DMS153 treated with DMSO at 0.1 percent for 48 hours (cell line): ENCODE measurements at regions not wholly inside any gene's neighbourhood (a gene's known extent, or its start where the extent isn't known, plus 50 kb on each side); places are given as distances from the start of the nearest gene placed in this dataset.

ENCODE experiments used
- DNase-seq: peaks from one replicate; lab custom pipeline; 2025; ENCODE audit not compliant: unreplicated experiment; lab: John Stamatoyannopoulos, UW

DNA sequence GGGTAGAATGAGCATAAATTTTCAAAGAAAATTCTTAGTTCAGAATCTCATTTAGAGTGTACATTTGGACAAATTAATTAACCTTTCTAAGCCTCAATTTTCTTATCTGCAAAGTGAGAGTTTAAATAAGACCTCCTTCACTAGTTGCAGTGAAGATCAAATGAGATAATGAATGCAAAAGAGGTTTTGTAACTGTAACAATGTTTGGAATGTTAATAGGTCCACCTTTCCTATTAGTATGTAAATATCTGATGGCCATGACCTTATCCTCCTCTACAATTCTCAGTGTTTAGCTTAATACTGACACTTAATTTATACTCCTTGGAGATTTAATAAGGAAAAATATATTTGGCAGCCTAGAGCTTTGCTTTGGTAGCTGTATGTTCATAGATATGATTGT lies 138.8 kb downstream of the GABRG1 start:
- no peak for DNase-seq

DNA sequence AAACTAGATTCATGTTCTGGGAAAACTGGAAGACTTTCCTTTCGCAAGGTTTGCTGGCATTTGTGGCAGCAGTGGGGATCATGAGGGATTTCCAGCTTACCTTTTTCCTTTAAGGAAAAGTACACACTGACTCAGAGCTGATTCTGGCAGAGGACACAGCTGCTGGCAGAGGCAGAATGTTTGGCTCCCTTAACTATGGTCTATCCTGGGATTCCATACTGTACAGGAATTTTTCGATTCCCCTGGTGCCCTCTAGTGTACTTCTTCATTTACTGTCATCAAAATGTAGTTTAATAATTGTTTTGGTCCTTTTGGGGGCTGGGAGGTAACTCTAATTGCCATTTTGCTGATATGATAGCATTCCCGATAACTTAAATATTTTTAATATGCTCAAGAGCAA lies 152.7 kb downstream of the GABRG1 start:
- DNase-seq, result no peak

DNA sequence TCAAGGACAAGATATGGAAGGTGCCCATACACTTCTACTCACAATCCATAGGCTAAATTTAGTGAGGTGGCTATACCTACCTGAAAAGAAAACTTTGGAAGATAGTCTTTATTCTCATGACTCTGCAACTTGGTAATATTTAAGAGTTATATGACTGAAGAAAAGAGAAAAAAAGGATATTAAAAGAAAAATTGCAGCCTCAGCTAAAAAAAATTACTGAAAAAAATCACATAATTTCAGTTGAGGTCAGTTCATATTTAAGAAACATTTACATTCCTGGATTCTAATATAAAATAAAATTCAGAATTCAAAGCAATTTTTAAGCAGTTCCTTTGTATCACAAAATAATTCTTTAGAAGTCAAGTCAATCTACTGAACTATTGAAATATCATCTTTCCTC lies 166.5 kb downstream of the GABRG1 start:
- no peak for DNase-seq

DNA sequence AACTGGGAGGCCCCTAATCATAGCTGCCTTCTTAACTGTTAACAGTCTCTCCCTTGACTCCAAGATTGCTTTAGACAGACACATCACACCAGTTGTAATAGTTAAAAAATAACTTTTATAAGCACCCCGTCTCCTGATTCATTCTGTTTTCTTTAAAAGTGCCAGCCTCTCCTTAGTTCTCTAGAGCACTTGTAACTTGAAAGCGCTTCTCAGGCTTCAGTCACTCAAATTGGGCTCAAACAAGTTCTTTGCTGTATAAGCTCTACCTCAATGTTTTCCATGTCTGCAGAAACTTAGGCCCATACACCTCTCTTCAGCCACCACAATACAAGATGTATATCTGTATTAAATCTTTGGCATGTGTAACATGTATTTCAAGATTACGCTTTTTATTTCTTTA lies 169.6 kb downstream of the GABRG1 start:
- no peak for DNase-seq

DNA sequence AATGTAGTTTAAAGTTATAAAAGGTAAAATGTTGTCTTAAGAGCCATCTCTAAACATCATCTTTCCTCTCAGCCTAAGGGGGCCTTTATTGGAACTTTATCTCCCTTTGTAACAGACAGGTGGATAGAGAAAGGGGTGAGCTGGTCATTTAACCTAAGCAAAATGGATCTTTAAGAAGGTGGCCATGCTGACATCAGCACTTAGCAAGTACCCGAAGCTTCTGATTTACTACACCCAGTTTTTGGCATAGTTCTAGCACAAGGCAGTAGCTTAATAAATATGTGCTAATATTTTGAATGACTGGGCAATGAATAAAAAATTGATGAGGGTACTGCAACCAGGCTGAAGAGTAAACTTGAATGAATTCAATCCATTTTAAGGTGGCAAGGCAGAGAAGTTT lies 172.7 kb downstream of the GABRG1 start:
- no peak for DNase-seq

DNA sequence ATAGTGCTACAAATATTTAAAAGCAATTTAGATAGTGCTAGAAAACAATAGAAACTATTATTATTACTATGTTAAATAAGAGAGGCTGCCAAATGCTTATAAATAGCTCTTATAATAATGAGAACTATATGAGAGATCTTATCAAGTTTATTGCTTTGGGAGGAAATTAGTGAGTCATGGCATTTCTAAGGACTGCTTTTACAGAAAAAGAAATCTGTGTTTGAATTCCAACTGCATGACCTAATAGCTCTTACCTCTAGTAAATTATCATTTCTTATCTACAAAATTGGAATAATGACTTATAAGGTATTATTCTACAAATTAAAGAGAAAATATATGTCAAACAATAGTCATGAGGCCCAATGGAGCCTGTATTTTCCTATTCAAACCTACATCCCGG lies 177.2 kb downstream of the GABRG1 start:
- DNase-seq, result no peak

DNA sequence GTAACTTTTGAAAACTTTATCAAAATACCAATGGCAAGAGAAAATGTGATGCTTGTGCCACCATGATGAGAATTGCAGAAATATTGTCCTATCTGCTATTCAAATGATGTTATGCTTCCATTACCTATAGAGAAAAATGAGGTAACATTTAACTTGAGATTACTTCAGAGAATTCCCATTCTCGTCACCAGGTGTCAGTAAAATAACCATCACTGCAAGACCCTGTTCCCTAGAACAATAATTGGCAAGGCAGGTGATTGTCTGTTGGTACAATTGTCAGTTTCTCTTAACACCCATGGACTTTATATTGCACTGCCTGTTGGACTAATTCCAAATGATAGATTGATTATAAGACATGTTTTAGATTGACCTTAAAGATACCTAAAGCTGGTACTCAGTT lies 179.9 kb downstream of the GABRG1 start:
- DNase-seq, result no peak

DNA sequence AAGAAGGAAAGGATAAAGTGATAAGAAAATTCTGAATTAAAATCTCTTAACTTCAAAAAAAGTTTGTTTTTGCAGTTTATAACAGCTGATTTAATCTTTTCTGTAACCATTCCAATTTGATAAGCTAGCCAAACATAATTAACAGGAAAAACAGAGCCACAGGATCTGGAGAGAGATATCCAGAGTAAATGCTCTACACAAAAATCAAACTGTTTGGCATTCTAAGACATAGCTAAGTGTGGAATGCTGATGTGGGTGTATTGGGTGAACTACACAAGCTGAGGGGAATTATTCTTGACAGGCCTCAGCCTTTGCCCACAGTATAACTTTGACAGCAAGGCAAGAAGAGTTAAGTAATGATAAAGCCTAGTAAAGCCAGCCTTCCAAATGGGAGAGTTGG lies 184.8 kb downstream of the GABRG1 start:
- DNase-seq, result no peak

DNA sequence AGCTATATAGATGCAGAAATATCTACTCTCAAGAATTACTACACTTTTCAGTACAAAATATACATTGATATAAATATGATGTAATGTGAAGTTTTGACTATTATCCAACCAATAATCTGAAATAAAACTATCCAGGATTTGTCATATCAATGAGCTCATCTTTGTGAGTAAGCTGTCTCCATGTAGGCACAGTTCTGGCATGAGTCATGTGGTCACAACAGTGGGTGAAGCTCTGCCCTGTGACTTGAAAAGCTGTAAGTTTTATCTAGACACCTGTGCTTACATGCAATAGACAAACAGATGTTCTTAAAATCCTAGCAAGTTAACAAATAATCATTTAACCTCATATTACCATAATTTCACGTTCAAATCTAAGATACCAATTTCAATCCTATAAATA lies 192.7 kb downstream of the GABRG1 start:
- no peak for DNase-seq

DNA sequence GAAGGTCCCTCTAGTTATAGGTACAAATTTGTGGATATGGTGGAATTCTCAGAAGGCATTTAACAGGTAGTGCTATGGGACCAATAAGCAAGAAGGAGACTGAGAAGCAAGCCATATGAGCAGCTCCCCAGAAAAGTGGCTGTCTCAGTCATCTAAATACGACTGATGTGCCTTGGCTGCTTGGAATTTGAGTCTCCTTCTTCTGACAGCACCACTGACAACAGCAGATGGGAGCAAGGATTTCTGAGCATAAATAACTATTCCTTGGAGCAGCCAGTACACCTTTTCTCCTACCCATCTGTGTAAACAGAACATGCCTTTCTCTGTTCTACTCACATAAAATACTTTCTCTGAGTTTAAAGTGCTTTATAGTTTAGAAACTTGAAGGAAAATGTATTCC lies 196.2 kb downstream of the GABRG1 start:
- DNase-seq, result no peak

DNA sequence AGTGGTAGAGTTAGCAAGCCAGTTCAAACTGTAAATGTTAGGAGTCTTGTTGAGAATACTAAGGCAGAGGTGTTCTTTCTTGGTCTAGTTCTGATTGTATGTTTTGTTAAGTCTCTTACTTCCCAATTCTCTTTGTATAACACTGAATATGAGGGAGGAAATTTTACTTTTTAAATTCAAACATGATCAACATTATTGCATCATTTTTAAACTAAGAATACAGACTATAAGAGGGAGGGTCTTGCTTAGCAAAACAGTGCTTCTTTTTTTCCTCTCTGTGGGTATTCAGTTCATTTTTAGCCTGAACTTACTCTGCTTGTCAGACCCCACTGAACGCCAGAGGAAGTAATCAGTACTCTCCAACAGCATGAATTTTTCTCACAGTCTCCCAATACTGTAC lies 198.0 kb downstream of the GABRG1 start:
- no peak for DNase-seq

DNA sequence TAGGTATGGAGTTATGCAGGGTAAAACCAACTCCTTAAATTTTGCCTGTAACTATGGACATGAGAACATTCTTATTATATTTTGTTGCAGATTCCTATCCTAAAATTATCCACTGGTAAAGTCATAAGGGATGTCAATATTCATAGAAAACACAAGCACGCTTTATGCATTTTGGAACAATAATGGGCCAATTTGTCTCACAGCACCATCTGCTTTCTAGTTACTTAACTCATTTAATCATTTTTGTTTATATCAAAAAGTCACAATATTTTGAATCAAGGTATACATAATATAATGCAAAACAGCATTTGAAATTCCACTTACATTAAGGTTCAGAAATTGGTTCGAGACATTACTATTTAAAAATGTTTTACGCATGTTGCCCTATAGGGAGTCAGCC lies 203.0 kb downstream of the GABRG1 start:
- no peak for DNase-seq

DNA sequence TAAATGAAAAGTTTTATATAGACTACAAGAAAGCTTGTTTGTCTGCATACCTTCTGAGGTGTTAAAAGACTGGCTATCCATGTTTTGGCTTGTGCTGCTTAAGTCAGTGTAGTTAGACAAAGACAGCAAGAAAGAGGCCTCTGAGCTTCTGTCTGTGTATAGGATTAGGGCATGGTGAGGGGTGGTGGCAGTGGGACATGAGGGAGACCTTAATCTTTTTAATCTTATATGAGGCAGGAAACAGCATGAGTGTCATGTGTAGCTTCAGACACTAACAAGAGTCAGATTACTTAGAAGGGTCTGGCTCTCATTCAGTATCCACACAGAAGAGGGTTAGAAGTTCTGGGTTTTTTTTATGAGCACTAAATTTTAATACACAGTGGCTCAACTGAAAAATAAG lies 213.3 kb downstream of the GABRG1 start:
- no peak for DNase-seq

DNA sequence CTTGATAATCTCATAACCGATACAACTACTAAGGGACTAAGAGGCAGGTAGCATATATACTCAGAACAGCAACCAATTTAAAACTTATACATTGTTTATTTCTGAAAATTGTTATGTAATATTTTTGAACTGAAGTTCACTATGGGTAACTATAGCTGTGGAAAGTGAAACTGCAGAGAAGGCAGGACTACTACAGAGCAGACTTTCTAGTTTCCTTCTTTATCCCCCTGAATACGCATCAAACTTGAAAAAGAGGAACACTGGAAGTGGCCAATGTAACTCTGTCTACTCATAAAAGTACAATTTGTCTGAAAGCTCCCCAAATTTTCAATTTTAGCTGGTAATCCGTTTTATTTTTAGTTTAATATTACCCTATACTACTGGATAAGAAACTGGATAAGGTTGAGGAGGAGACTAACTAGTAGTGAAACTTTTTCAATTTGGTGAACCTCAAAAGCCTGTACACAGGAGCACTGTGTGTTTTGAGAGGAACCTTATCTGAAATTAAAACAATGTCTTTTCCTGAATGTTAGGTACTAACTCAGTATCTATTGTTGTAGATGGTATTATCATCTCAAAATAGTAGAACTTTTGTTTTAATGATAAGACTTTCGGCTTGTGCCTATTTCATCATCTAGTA lies 225.8 kb downstream of the GABRG1 start:
- no peak for DNase-seq

DNA sequence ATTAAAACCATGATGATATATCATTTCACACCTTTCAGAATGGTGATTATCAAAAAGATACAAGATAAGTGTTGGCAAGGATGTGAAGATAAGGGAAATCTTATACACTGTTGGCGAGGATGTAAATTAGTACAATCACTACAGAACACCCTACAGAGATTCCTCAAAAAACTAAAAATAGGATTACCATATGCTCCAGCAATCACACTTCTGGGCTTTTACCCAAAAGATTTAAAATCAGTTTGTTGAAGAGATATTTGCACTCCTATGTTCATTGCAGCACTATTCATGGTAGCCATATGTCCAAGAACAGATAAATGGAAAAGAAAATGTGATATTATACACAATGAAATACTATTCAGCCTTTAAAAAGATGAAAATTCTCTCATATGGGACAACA lies 240.4 kb downstream of the GABRG1 start:
- DNase-seq, result no peak

DNA sequence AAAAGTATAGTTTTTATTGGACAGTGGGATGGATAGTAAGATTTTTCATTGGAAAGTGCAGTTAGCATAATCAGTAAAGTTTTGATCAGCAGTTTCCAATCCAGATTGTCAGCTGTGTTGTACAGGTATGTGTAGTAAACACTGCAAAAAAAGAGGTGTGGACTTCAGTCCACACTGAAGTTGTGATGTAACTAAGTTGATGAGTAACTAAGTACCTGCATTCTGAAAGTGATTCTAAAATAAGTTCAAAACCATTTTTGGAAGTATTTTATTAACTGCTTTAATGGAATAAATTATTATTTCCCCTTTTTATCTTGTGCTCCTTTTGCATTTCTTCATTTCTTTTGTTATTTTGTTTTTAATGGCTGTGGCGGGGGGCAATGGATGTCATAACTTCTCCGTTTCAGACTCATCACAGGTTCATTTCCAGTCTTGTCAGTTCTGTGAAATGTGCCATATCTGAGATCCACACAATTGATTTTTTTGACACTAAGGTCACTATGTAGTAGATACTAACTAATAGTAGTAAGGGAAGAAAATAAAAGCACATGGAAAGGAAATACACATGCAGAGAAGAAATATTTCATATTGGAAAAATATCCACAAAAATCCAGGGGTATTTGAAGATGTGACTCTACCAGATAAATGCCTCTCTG lies 247.5 kb downstream of the GABRG1 start:
- DNase-seq, result no peak

DNA sequence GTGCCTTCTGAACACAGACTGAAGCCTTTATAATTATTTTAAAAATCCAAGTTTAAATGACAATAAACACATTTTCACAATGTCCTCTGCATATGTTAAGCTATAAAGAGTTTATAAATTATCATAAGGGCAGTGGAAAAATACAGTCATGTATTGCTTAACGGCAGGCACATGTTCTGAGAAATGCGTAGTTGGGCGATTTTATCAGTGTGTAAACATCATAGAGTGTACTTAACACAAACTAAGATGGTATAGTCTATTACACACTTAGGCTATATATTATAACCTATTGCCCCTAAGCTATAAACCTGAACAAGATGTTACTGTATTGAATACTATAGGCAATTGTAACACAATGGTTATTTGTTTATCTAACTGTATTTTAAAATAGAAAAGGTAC lies 254.7 kb downstream of the GABRG1 start:
- no peak for DNase-seq

DNA sequence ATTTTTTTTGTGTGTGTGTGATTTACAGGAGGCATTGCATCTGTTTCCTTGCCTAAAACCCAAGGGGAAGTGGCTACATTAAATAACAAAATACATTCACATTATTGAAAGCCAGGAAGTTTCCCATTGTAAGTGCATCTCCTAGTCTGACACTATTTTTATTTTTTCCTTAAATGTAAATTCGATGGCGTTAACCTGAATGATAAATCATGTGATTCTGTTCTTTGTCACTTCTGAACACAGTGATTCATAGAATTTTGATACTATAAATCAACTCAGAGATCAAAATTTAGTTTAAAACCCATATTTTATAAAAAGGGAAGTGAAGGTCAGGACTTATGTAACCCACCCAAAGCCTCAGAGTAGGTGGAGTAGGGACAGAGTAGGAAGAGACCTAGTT lies 258.1 kb downstream of the GABRG1 start:
- DNase-seq, result no peak

DNA sequence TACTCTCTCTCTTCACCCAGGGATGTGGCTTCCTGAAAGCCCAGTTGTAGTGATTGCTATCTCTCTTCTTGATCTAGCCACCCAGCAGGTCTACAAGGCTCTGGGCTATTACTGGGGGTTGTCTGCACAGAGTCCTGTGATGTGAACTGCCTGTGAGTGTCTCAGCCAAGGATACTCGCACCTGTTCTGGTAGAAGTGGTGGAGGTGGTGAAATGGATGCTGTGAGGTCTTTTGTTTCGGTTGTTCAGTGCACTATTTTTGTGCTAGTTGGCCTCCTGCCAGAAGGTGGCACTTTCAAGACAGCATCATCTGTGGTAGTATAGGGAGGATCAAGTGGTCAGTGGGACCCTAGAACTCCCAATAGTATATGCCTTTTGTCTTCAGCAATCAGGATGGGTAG lies 268.0 kb downstream of the GABRG1 start:
- no peak for DNase-seq

DNA sequence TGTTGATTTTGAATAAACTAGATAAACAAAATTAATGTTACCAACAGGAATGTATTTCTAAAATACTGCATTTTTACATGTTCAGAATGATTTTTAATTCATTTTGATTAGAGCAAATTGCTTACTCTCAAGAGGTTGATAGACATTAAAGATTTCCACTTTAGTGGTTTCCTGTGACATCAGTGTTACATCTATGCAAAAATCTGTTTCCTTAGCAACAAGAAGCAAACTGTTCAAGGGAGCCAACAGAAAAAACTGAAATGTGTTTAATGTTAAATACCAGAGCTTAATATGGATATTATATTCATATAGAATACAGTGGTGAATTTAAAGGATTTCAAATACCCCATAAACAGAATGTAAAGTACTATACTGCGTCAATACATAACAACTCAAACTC lies 277.8 kb downstream of the GABRG1 start:
- DNase-seq, result no peak

DNA sequence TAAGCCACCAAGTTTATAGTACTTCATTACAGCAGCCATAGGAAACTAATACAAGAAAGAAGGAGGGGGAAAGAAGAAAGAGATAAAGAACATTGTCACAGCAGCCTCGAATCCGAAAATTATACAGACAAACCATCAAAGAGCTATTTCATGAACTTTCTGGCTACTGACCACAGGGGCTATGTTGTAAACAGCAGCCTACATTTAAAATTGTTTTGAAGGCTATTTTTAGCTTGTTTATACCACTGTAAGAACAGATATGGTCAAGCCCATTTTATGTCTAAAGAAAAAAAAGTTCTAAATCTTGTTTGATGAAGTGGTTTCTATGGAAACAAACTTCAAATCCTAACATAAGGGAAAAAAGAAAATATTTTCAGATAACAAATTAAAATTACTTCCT lies 282.1 kb downstream of the GABRG1 start:
- DNase-seq, result no peak

DNA sequence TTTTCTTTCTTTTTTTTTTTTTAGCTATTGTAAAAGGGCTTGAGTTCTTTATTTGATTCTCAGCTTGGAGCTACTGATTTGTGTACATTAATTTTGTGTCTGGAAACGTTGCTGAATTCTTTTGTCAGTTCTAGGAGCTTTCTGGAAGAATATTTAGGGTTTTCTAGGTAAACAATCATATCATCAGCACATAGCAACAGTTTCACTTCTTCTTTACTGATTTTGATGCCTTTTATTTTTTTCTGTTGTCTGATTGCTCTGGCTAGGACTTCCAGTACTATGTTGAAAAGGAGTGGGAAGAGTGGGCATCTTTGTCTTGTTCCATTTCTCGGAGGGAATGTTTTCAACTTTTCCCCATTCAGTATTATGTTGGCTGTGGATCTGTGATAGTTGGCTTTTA lies 292.2 kb downstream of the GABRG1 start:
- DNase-seq, result no peak

DNA sequence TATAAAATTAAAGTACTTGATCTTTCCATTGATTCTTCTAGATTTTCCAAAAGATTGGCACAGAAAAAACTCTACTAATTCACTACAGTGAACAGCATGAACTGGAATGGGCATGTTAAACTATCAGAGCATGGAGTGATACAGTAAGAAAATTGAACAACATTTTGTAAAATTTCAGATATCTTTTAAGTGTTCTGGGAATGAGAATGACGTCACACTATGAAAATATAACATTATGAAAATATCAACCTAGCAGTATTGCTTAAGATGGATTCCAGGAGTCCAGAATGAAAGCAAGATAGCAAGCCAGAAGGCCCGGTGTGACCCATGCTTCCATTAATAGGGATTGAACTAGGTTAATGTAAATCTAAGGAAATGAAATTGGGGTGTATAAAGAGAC lies 319.9 kb downstream of the GABRG1 start:
- no peak for DNase-seq
